ENCODE measurements at regions not wholly inside any gene's neighbourhood (a gene's known extent, or its start where the extent isn't known, plus 50 kb on each side); places are given as distances from the start of the nearest gene placed in this dataset.
"Not testable (repeated sequence)": the region's sequence is repeated elsewhere in the genome, so short reads cannot be mapped to it uniquely, and the experiment has no call there.

GRCh38 chr5:102048940-102049339 lies 247.1 kb downstream of the SLCO4C1 start:
- no peak for DNase-seq

GRCh38 chr5:102047073-102047472 lies 249.0 kb downstream of the SLCO4C1 start:
- DNase-seq = not testable (repeated sequence)

DNA sequence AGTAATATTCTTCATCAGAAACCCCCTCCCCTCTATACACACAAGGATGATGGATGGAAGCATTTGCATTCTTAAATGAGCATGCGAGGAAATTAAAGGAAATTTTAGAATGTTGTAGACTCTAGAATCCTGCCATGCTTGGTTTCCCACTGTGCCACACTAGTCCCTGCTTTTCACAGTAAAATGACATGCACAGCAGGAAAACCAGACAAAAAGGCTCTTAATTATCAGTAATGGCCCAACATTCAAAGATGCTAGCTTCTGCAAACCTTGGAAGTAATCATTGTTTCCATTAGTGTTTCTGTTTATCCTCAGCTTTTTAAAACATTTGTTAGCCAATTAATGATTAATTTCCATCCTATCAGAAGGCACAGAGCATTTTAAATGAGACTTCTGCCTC lies 255.8 kb downstream of the SLCO4C1 start:
- DNase-seq = no peak

DNA sequence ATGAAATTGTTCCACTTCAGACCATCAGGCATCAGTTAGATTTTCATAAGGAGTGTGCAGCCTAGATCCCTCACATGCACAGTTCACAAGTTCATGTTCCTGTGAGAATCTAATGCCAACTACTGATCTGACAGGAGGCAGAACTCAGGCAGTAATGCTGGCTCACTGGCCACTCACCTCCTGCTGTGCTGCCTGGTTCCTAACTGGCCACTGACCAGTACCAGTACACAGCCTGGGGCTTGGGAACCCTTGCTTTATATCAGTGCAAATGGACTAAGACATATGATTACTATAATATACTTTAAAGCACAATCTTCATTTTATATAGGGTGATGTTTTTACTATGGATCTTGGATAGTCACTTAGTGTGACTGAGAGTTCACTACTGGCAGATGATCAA lies 259.2 kb downstream of the SLCO4C1 start:
- no peak for DNase-seq

DNA sequence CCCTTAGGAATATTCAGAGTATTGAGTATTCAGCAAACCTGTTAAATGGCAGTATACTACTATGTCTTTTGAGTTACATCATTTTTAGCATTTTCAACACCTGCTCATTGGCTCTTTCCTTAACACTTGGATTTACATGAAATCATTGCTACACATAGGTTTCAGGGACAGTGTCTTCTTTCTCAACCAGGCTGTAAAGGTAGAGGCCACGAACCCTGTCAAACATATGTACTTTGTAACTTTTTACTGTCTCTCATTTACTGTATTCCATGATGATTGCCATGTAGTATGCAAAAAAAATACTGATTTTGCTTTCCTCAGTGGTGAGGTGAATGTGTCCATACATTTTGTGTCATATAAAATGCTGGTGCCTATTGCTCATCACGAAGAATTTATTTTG lies 264.4 kb downstream of the SLCO4C1 start:
- no peak for DNase-seq

DNA sequence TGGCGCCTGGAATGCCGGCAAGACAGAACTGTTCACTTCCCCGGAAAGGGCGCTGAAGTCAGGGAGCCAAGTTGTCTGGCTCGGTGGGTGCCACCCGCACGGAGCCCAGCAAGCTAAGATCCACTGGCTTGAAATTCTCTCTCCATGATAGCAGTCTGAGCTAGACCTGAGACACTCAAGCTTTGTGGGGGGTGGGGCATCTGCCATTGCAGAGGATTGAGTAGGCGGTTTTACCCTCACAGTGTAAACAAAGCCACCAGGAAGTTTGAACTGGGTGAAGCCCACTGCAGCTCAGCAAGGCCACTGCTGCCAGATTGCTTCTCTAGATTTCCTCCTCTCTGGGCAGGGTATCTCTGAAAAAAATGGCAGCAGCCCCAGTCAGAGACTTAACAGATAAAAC lies 277.4 kb downstream of the SLCO4C1 start:
- no peak for DNase-seq

DNA sequence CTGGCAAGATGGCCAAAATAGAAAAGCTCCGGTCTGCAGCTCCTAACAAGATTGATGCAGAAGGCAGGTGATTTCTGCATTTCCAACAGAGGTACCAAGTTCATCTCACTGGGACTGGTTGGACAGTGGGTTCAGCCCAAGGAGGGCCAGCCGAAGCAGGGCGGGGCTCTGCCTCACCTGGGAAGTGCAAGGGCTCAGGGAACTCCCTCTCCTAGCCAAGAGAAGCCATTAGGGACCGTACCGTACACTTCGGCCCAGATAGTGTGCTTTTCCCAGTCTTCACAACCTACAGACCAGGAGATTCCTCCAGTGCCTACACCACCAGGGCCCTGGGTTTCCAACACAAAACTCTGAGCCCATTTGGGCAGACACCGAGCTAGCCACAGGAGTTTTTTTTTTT lies 277.8 kb downstream of the SLCO4C1 start:
- DNase-seq = no peak

GRCh38 chr5:102014371-102014770 lies 281.7 kb downstream of the SLCO4C1 start:
- DNase-seq = no peak

GRCh38 chr5:102010644-102011043 lies 285.4 kb downstream of the SLCO4C1 start:
- no peak for DNase-seq

DNA sequence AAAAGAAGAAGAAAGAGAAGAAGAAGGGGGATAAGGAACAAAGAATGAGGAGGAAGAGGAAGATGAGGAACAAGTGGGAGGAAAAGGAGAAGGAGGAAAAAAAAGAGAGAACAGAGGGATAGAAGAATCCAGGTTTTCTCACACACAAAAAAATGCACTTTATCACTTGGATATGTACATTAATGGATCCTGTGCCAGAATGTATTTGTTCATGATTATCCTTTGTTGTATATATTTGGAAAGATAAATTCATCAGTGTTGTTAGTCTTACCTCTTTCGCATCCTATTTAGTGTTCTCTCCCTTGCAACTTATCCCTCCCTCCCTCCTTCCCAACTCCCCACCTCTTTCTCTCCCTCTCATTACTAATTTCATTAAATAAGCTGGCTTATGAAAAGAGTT lies 298.8 kb downstream of the SLCO4C1 start:
- DNase-seq = no peak

GRCh38 chr5:101995585-101995984 lies 300.5 kb downstream of the SLCO4C1 start:
- no peak for DNase-seq

DNA sequence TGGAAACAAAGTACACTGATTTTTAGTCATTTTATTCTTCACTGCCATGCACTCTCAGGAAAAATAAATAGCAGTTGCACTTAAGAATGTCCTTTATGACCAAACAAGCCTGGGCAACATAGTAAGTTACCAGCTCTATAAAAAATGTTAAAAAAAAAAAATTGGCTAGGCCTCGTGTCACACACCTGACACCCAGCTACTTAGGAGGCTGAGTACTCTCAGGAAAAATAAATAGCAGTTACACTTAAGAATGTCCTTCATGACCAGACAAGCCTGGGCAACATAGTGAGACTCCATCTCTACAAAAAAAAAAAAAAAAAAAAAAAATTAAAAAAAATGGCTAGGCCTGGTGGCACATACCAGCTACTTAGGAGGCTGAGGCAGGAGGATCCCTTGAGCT lies 304.6 kb downstream of the SLCO4C1 start:
- no peak for DNase-seq

- DNase-seq = no peak
Measured at GRCh38 chr5:101989659-101990058, 306.4 kb downstream of the SLCO4C1 start.

- peak; percentile 30 for DNase-seq
Measured at GRCh38 chr5:101977729-101978345, 318.2 kb downstream of the SLCO4C1 start.

DNA sequence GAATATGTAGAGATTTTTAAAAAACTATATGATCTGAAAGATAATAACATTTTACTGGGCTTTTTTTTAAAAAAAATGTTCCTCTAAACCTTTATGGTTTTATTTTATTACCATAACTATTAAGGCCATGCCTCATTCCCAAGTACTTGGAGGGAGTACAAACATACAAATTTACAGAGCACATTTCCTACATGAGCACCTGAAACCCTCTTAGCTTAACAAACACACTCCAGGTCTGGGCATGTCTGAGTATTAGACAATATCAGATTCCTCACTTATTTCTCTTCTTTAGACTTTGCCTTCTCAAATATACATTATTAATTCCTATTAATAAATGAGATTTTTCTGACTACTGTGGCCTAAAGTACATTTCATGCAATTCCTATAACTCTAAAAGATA lies 319.2 kb downstream of the SLCO4C1 start:
- DNase-seq = no peak

DNA sequence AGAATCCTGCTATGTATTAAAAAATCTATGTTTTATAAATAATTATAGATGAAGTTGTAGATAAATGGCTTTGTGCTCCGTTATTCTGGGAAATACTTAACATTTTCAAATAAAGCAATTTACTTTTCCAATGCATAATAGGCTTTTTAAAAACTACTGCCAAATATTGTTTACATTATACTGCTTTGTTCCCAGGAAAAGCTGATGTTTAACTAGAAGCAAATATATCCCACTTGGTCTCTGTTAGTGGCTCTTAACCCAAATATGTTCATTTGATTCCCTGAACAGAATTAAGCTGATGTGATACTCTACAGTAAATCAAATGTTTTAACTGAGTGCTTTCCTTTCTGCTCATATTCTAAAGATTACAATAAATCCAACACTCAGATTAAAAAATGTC lies 326.3 kb downstream of the SLCO4C1 start:
- no peak for DNase-seq

- DNase-seq = no peak
Measured at GRCh38 chr5:101966476-101966875, 329.6 kb downstream of the SLCO4C1 start.

DNA sequence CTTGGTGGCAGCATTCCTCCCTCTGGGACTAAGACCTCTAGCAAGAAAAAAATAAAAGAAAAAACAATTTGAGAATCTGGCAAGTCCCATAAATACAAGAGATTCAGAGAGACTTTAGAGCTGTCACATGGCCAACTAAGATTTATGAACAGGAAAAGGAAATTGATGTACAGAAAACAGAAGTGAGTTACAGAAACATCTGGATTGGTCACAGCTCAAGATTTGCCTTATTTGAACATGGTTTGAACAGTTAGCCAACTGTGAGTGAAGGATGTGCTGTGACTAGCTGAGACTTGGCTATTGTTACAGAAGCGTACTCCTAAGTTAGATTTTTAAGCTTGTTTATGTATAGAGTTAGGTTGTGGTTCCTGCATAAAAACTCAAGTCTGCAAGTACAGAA lies 340.2 kb downstream of the SLCO4C1 start:
- DNase-seq = no peak

DNA sequence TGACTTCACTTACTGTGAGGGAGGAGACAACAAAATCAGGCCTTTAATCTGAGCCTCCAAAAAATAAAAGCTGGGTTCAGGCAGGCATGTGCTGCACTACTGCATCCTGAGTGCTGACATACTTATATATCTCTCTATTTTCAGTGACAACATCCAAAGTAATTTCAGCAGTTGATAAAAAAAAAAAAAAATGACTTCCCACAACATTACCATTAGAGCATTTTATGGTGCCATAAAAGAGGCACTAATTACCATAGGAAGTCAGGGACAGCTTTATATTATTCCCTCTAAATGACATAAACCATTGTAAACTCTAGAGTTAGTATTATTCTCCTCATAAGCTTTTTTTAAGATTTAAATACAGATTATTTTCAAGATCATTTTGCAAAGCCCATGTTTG lies 346.1 kb downstream of the SLCO4C1 start:
- no peak for DNase-seq

GRCh38 chr5:101948615-101949014 lies 347.5 kb downstream of the SLCO4C1 start:
- DNase-seq = no peak

DNA sequence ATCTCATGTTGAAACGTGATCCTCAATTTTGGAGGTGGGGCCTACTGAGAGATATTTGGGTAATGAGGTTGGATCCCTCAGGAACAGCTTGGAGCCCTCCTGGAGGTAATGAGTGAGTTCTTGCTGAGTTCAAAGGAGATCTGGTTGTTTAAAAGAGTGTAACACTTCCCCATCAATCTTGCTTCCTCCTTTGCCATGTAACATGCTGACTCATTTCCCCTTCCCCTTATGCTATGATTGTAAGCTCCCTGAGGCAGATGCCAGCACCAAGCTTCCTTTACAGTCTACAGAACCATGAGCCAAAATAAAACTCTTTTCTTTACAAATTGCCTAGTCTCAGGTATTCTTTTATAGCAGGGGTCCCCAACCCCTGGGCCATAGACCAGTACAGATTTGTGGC lies 352.3 kb downstream of the SLCO4C1 start:
- no peak for DNase-seq

DNA sequence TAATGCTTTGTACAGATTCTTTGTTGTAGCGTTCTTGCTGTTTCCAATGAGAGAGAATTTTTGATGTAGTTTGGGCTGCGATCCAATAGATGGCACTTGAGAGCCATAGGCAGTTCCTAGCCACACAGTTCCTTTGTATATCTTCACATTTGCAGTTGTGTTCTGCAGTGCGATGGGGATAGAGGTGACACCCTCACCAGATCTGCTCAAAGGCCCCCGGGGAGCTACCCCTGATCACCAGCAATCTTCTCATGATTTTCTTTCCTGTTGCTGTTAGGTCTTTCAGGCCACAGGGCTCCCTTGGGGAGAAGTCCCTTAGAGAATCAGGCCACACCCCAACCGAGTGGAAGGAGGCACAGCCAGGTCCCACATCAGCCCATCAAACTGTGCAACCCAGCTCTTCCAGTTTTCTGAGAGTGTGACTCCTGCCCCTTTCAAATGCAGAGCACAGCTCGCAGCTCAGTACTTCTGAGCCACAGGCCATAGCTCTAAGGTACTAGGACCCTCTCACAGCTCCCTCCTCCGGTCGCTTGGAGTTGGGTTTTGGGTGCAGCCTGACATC lies 353.7 kb downstream of the SLCO4C1 start:
- DNase-seq = no peak

GRCh38 chr5:101937041-101937440 lies 359.0 kb downstream of the SLCO4C1 start:
- DNase-seq = no peak

GRCh38 chr5:101935086-101935485 lies 361.0 kb downstream of the SLCO4C1 start:
- no peak for DNase-seq

DNA sequence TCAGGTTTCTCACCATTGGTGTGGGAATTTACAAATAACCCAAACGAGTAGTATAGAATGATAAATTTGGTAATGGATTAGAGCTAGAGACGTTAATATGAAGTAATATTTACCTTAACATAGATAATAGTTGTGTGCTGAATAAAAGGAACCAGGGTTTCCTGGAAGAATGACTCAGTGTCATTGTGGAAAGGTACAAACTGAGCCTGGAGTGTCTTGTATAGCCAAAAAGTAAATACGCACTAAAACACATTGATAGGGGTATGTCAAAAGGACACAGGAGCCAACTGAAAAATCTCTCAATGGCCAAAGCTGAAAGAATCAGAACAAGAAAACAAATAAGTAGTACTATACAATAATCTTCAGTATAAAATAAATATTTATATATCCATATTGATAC lies 363.5 kb downstream of the SLCO4C1 start:
- DNase-seq = no peak
